ENCODE measurements at regions not wholly inside any gene's neighbourhood (a gene's known extent, or its start where the extent isn't known, plus 50 kb on each side); places are given as distances from the start of the nearest gene placed in this dataset.
"Not testable (repeated sequence)": the region's sequence is repeated elsewhere in the genome, so short reads cannot be mapped to it uniquely, and the experiment has no call there.

DNA sequence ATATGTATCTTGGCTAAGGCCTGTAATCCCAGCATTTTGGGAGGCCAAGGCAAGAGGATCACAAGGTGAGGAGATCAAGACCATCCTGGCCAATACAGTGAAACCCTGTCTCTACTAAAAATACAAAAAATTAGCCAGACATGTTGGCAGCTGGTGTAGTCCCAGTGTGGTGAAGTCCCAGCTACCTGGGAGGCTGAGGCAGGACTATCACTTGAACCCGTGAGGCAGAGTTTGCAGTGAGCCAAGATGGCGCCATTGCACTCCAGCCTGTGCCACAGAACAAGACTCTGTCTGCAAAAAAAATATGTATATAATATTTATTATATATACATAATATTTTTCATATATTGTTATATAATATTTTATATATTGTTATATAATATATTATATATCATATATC, 968.1 kb downstream of the TUBA3C start:
- not testable (repeated sequence) for TF ChIP-seq CTCF, POLR2A (IDR thresholded peaks at IDR 0.05)

Data from ovary (tissue), 3 donors.